NCI-H226 (cell line): ENCODE measurements at regions not wholly inside any gene's neighbourhood (a gene's known extent, or its start where the extent isn't known, plus 50 kb on each side); places are given as distances from the start of the nearest gene placed in this dataset.
"Not testable (repeated sequence)": the region's sequence is repeated elsewhere in the genome, so short reads cannot be mapped to it uniquely, and the experiment has no call there.

Experiments used
- DNase-seq: peaks from one replicate; pipeline ENCODE4 v3.0.0-alpha.2; 2015

- DNase-seq = peak; percentile 53
Measured at GRCh38 chr10:61612450-61612849, 50.3 kb upstream of the CABCOCO1 start.

- no peak for DNase-seq
Measured at GRCh38 chr10:61612009-61612408, 50.7 kb upstream of the CABCOCO1 start.

- no peak for DNase-seq
Measured at GRCh38 chr10:61609701-61610100, 53.0 kb upstream of the CABCOCO1 start.

GRCh38 chr10:61608255-61609033 is 54.3 kb upstream of the CABCOCO1 start:
- DNase-seq = no peak

GRCh38 chr10:61606959-61607907 is 55.5 kb upstream of the CABCOCO1 start:
- no peak for DNase-seq

GRCh38 chr10:61605221-61605620 is 57.5 kb upstream of the CABCOCO1 start:
- no peak for DNase-seq

GRCh38 chr10:61600399-61600798 is 62.3 kb upstream of the CABCOCO1 start:
- DNase-seq = no peak

GRCh38 chr10:61594430-61594829 is 68.3 kb upstream of the CABCOCO1 start:
- no peak for DNase-seq

- no peak for DNase-seq
Measured at GRCh38 chr10:61592581-61592980, 70.1 kb upstream of the CABCOCO1 start.

GRCh38 chr10:61589547-61590243 is 73.0 kb upstream of the CABCOCO1 start:
- DNase-seq = no peak

- peak; percentile 14 for DNase-seq
Measured at GRCh38 chr10:61588770-61589211, 73.9 kb upstream of the CABCOCO1 start.

- DNase-seq = no peak
Measured at GRCh38 chr10:61586829-61587228, 75.9 kb upstream of the CABCOCO1 start.

GRCh38 chr10:61580608-61581007 is 82.1 kb upstream of the CABCOCO1 start:
- DNase-seq = no peak

- not testable (repeated sequence) for DNase-seq
Measured at GRCh38 chr10:61570204-61570603, 92.5 kb upstream of the CABCOCO1 start.

- DNase-seq = no peak
Measured at GRCh38 chr10:61567729-61568128, 95.0 kb upstream of the CABCOCO1 start.

GRCh38 chr10:61565819-61566560 is 96.7 kb upstream of the CABCOCO1 start:
- no peak for DNase-seq

GRCh38 chr10:61564444-61564843 is 98.3 kb upstream of the CABCOCO1 start:
- DNase-seq = no peak

- no peak for DNase-seq
Measured at GRCh38 chr10:61559615-61560014, 103.1 kb upstream of the CABCOCO1 start.

- DNase-seq = no peak
Measured at GRCh38 chr10:61558188-61558587, 104.5 kb upstream of the CABCOCO1 start.

GRCh38 chr10:61554925-61555324 is 101.7 kb upstream of the TMEM26 start:
- DNase-seq = no peak

- no peak for DNase-seq
Measured at GRCh38 chr10:61549861-61550260, 96.7 kb upstream of the TMEM26 start.

GRCh38 chr10:61548364-61548763 is 95.2 kb upstream of the TMEM26 start:
- no peak for DNase-seq
